ENCODE measurements at regions not wholly inside any gene's neighbourhood (a gene's known extent, or its start where the extent isn't known, plus 50 kb on each side); places are given as distances from the start of the nearest gene placed in this dataset.

- DNase-seq, result no peak
- Histone ChIP-seq H3K4me3 (no peak overlapping the region), H3K27me3 (no peaks in the 10 kb centered on the region), H3K4me1 (replicated peaks in 1 of 2) (no peaks in the 10 kb centered on the region), H3K27ac (no peak overlapping the region), H3K36me3 (replicated peaks in 1 of 2) (no peaks in the 10 kb centered on the region), H3K9me3 (replicated peaks in 1 of 3) (no peaks in the 10 kb centered on the region)
- intact Hi-C loops (cut with DNase I), result no loop called here
- TF ChIP-seq POLR2A (IDR thresholded peaks at IDR 0.05) (no peak), CTCF (IDR thresholded peaks at IDR 0.05) (no peak)
- 87 to 94% (median 91%) methylated on average over 2 of the region's 2 CpGs for WGBS, 4 donors
Measured at GRCh38 chr1:184228558-184228957, 158.3 kb upstream of the C1orf21 start.

GRCh38 chr1:184237588-184237987, 149.2 kb upstream of the C1orf21 start:
- TF ChIP-seq POLR2A (IDR thresholded peaks at IDR 0.05) (no peak), CTCF (IDR thresholded peaks at IDR 0.05) (no peak)
- no peak for DNase-seq
- H3K27me3 ChIP-seq, result no peaks in the 10 kb centered on the region

GRCh38 chr1:184241446-184241845, 145.4 kb upstream of the C1orf21 start:
- no peaks in the 10 kb centered on the region for H3K27me3 ChIP-seq
- DNase-seq, result no peak
- H3K27ac ChIP-seq, result no peak overlapping the region
- intact Hi-C loops (cut with DNase I), result loop anchor here in 1 of 2 donors (10.0 kb wide), 1 partner anchor 443 kb away; no protein-coding TSS in a partner anchor
- H3K4me3 ChIP-seq, result no peak overlapping the region
- WGBS, 4 donors, result 89 to 100% (median 93%) methylated on average over 2 of the region's 2 CpGs
- H3K36me3 ChIP-seq (replicated peaks in 1 of 2), result no peaks in the 10 kb centered on the region
- TF ChIP-seq CTCF (IDR thresholded peaks at IDR 0.05) (no peak), POLR2A (IDR thresholded peaks at IDR 0.05) (no peak)
- no peaks in the 10 kb centered on the region for H3K9me3 ChIP-seq (replicated peaks in 1 of 3)
- peaks cover 0 to 12% of the 10 kb centered on the region in 2 donors for H3K4me1 ChIP-seq (replicated peaks in 1 of 2)

More at GRCh38 chr1:184237588-184237987, 149.2 kb upstream of the C1orf21 start:
- WGBS, 4 donors, result 58 to 75% (median 61%) methylated on average over 4 of the region's 4 CpGs
- no peaks in the 10 kb centered on the region for H3K36me3 ChIP-seq (replicated peaks in 1 of 2)
- H3K4me3 ChIP-seq, result no peak overlapping the region
- no peaks in the 10 kb centered on the region for H3K9me3 ChIP-seq (replicated peaks in 1 of 3)
- H3K4me1 ChIP-seq (replicated peaks in 1 of 2), result peaks cover 0 to 9% of the 10 kb centered on the region in 2 donors
- H3K27ac ChIP-seq, result no peak overlapping the region
- intact Hi-C loops (cut with DNase I), result no loop called here

GRCh38 chr1:184242507-184242943, 144.3 kb upstream of the C1orf21 start:
- intact Hi-C loops (cut with DNase I), result loop anchor here in 1 of 2 donors (10.0 kb wide), 1 partner anchor 442 kb away; no protein-coding TSS in a partner anchor
- peaks cover 0 to 12% of the 10 kb centered on the region in 2 donors for H3K4me1 ChIP-seq (replicated peaks in 1 of 2)
- no peak overlapping the region for H3K27ac ChIP-seq
- peak in 6 of 7 donors; percentile 32 to 56 (median 44) for DNase-seq
- TF ChIP-seq POLR2A (IDR thresholded peaks at IDR 0.05) (no peak), CTCF (IDR thresholded peaks at IDR 0.05) (peak in 4 of 6 experiments; percentile 22 to 43 (median 34))
- H3K9me3 ChIP-seq (replicated peaks in 1 of 3), result no peaks in the 10 kb centered on the region
- H3K36me3 ChIP-seq (replicated peaks in 1 of 2), result no peaks in the 10 kb centered on the region
- H3K4me3 ChIP-seq, result no peak overlapping the region
- 24 to 50% (median 35%) methylated on average over 2 of the region's 2 CpGs for WGBS, 4 donors
- H3K27me3 ChIP-seq, result no peaks in the 10 kb centered on the region
